ENCODE measurements at regions not wholly inside any gene's neighbourhood (a gene's known extent, or its start where the extent isn't known, plus 50 kb on each side); places are given as distances from the start of the nearest gene placed in this dataset.

DNA sequence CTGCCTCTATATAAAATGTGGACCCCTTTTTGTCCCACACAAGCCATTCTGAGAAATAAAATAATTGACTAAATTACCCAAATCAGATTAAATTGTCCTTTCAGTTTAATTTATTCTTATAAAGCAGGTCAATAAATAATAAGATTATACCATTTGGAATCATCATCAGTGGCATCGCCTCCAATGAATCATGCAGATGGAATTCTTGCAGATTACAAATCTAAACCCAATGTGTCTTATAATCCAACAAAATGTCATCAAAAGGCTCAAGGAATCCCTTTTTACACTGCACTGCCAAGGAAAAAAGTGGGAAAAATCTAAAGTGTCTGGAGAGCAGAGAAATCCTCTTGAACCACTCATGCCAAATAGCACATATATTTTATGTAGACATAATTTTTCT, 138.2 kb upstream of the TSPAN8 start:
- H3K4me3 ChIP-seq (ENCODE audit: insufficient read depth, low read length): no peak overlapping the region
- no peak for DNase-seq (ENCODE audit: insufficient read length, low spot score, missing footprints)
- no peaks in the 10 kb centered on the region for H3K9me3 ChIP-seq (ENCODE audit: low read depth, low read length)
- no peaks in the 10 kb centered on the region for H3K79me2 ChIP-seq (ENCODE audit: insufficient read depth, low read length)
- H2AFZ ChIP-seq (ENCODE audit: low read length): no peak overlapping the region
- H3K27ac ChIP-seq (ENCODE audit: low read depth, low read length): no peak overlapping the region
- TF ChIP-seq, protein P1, sequence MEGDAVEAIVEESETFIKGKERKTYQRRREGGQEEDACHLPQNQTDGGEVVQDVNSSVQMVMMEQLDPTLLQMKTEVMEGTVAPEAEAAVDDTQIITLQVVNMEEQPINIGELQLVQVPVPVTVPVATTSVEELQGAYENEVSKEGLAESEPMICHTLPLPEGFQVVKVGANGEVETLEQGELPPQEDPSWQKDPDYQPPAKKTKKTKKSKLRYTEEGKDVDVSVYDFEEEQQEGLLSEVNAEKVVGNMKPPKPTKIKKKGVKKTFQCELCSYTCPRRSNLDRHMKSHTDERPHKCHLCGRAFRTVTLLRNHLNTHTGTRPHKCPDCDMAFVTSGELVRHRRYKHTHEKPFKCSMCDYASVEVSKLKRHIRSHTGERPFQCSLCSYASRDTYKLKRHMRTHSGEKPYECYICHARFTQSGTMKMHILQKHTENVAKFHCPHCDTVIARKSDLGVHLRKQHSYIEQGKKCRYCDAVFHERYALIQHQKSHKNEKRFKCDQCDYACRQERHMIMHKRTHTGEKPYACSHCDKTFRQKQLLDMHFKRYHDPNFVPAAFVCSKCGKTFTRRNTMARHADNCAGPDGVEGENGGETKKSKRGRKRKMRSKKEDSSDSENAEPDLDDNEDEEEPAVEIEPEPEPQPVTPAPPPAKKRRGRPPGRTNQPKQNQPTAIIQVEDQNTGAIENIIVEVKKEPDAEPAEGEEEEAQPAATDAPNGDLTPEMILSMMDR (IDR thresholded peaks at IDR 0.05; ENCODE audit: extremely low read depth, low read depth, low read length): no peak
- no peaks in the 10 kb centered on the region for H3K4me1 ChIP-seq (ENCODE audit: insufficient read depth, low read length)
- no peaks in the 10 kb centered on the region for H3K36me3 ChIP-seq (ENCODE audit: insufficient read depth, low read length)
- no peaks in the 10 kb centered on the region for H3K27me3 ChIP-seq (ENCODE audit: insufficient read depth, low read length)
- no peaks in the 10 kb centered on the region for H4K20me1 ChIP-seq (ENCODE audit: insufficient read depth, low read length)
- H3K4me2 ChIP-seq (ENCODE audit: insufficient read depth, low read length): no peak overlapping the region

DNA sequence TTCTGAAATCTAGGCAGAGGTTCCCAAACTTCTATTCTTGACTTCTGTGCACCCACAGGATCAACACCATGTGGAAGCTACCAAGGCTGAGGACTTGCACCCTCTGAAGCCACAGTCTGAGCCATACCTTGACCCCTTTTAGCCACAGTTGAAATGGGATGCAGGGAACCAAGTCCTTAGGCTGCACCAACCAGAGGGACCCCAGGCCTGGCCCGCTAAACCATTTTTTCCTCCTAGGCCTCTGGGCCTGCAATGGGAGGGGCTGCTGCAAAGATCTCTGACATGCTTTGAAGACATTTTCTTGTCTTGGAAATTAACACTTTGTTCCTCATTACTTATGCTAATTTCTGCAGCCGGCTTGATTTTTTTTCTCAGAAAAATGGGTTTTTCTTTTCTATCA, 133.9 kb upstream of the TSPAN8 start:
- Histone ChIP-seq H3K27ac (ENCODE audit: low read depth, low read length) (no peak overlapping the region), H3K79me2 (ENCODE audit: insufficient read depth, low read length) (no peaks in the 10 kb centered on the region), H3K4me3 (ENCODE audit: insufficient read depth, low read length) (no peak overlapping the region), H3K9me3 (ENCODE audit: low read depth, low read length) (no peaks in the 10 kb centered on the region), H3K27me3 (ENCODE audit: insufficient read depth, low read length) (no peaks in the 10 kb centered on the region), H3K36me3 (ENCODE audit: insufficient read depth, low read length) (no peaks in the 10 kb centered on the region), H3K4me1 (ENCODE audit: insufficient read depth, low read length) (no peaks in the 10 kb centered on the region), H2AFZ (ENCODE audit: low read length) (no peak overlapping the region), H4K20me1 (ENCODE audit: insufficient read depth, low read length) (no peaks in the 10 kb centered on the region), H3K4me2 (ENCODE audit: insufficient read depth, low read length) (no peak overlapping the region)
- DNase-seq (ENCODE audit: insufficient read length, low spot score, missing footprints): no peak
- TF ChIP-seq, protein P1 (IDR thresholded peaks at IDR 0.05; ENCODE audit: extremely low read depth, low read depth, low read length): no peak

- H4K20me1 ChIP-seq (ENCODE audit: insufficient read depth, low read length): no peaks in the 10 kb centered on the region
- no peaks in the 10 kb centered on the region for H3K4me1 ChIP-seq (ENCODE audit: insufficient read depth, low read length)
- no peaks in the 10 kb centered on the region for H3K27me3 ChIP-seq (ENCODE audit: insufficient read depth, low read length)
- H3K4me3 ChIP-seq (ENCODE audit: insufficient read depth, low read length): no peak overlapping the region
- no peak for DNase-seq (ENCODE audit: insufficient read length, low spot score, missing footprints)
- H3K9me3 ChIP-seq (ENCODE audit: low read depth, low read length): no peaks in the 10 kb centered on the region
- H3K36me3 ChIP-seq (ENCODE audit: insufficient read depth, low read length): no peaks in the 10 kb centered on the region
- H3K27ac ChIP-seq (ENCODE audit: low read depth, low read length): no peak overlapping the region
- H2AFZ ChIP-seq (ENCODE audit: low read length): no peak overlapping the region
- no peak overlapping the region for H3K4me2 ChIP-seq (ENCODE audit: insufficient read depth, low read length)
- TF ChIP-seq, protein P1 (IDR thresholded peaks at IDR 0.05; ENCODE audit: extremely low read depth, low read depth, low read length): no peak
- no peaks in the 10 kb centered on the region for H3K79me2 ChIP-seq (ENCODE audit: insufficient read depth, low read length)
Observed at GRCh38 chr12:71283883-71284282, 126.1 kb upstream of the TSPAN8 start.

DNA sequence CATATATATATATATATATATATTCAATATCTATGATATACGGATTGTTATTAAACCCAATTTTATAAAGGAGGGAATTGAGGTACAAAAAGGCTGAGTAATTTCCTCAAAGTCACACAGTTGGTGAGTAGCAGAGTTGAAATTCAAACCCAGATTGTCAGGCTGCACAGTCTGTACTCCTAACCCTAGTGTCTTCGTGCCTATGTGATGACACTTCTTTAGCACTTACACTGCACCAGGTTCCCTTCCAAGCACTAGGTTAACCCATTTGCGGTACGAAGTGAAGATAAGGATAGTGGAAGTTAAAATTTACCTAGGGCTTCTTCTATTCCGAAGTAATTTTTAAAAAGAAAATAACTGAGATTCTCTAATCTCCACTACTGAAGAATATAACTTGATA, 125.1 kb upstream of the TSPAN8 start:
- H3K4me1 ChIP-seq (ENCODE audit: insufficient read depth, low read length): no peaks in the 10 kb centered on the region
- H3K4me3 ChIP-seq (ENCODE audit: insufficient read depth, low read length): no peak overlapping the region
- DNase-seq (ENCODE audit: insufficient read length, low spot score, missing footprints): no peak
- TF ChIP-seq, protein P1 (IDR thresholded peaks at IDR 0.05; ENCODE audit: extremely low read depth, low read depth, low read length): no peak
- no peaks in the 10 kb centered on the region for H4K20me1 ChIP-seq (ENCODE audit: insufficient read depth, low read length)
- H3K27me3 ChIP-seq (ENCODE audit: insufficient read depth, low read length): no peaks in the 10 kb centered on the region
- no peaks in the 10 kb centered on the region for H3K36me3 ChIP-seq (ENCODE audit: insufficient read depth, low read length)
- H3K4me2 ChIP-seq (ENCODE audit: insufficient read depth, low read length): no peak overlapping the region
- H3K27ac ChIP-seq (ENCODE audit: low read depth, low read length): no peak overlapping the region
- H3K79me2 ChIP-seq (ENCODE audit: insufficient read depth, low read length): no peaks in the 10 kb centered on the region
- no peaks in the 10 kb centered on the region for H3K9me3 ChIP-seq (ENCODE audit: low read depth, low read length)
- H2AFZ ChIP-seq (ENCODE audit: low read length): no peak overlapping the region
